Endothelial cell of umbilical vein (primary cell): ENCODE measurements at regions not wholly inside any gene's neighbourhood (a gene's known extent, or its start where the extent isn't known, plus 50 kb on each side); places are given as distances from the start of the nearest gene placed in this dataset.

Source experiments
- BruUV-seq: library from RNA; stranded (reverse); fragments of 400-500 nt; replicated peaks from 2 replicates; lab custom pipeline; 2021; lab: Mats Ljungman, UMichigan
- CTCF ChIA-PET: fragments of 300-600, 350-600 bp; sonication (Branson Sonifier 250); formaldehyde crosslinking; loops from one replicate; lab custom pipeline; 2021; ENCODE audit warnings: antibody characterized with exemption, inconsistent platforms; lab: Charles Lee
- POLR2A ChIA-PET: fragments of 300-600, 350-600 bp; sonication (Branson Sonifier 250); formaldehyde crosslinking; loops from one replicate; lab custom pipeline; 2021; ENCODE audit warnings: antibody characterized with exemption, inconsistent platforms; lab: Charles Lee
- DNase-seq: peaks from one replicate; pipeline ENCODE4 v3.0.0-alpha.2; 2011; ENCODE audit warnings: low read depth, low spot score
- FAIRE-seq: peaks from 2 replicates; lab custom pipeline; 2011; peaks lifted over from hg19 to GRCh38; lab: Jason Lieb, UNC
- H2AFZ ChIP-seq: 2 replicates; pipeline ENCODE4 v1.6.0; 2012; ENCODE audit warnings: low read depth, low read length, control low read depth, inconsistent platforms
- H3K27ac ChIP-seq: 2 replicates; pipeline ENCODE4 v1.5.1; 2011; ENCODE audit warnings: low read depth, mild to moderate bottlenecking, control low read depth, low read length, moderate library complexity; ENCODE audit not compliant: insufficient read depth
- H3K27me3 ChIP-seq, 2 experiments: 2 replicates each; pipeline versions ENCODE4 v1.6.0 to v1.6.1; 2011; ENCODE audit warnings: low read length in 2 of 2, mixed read lengths in 1 of 2; ENCODE audit not compliant: control insufficient read depth in 2 of 2, insufficient read depth in 2 of 2
- H3K36me3 ChIP-seq, 2 experiments: 2 replicates in 1 of 2; 3 replicates in 1 of 2; pipeline ENCODE4 v1.5.1; 2011; ENCODE audit warnings: low read length in 2 of 2, mild to moderate bottlenecking in 1 of 2, moderate library complexity in 1 of 2; ENCODE audit not compliant: control insufficient read depth in 2 of 2, insufficient read depth in 2 of 2; ENCODE audit errors: extremely low read depth in 1 of 2
- H3K4me1 ChIP-seq: 3 replicates; pipeline ENCODE4 v1.5.1; 2011; ENCODE audit warnings: mild to moderate bottlenecking, low read length; ENCODE audit not compliant: control insufficient read depth, insufficient read depth; ENCODE audit errors: extremely low read depth
- H3K4me2 ChIP-seq: 2 replicates; pipeline ENCODE4 v1.6.1; 2011; ENCODE audit warnings: low read length, control low read depth, mixed read lengths; ENCODE audit not compliant: insufficient read depth
- H3K4me3 ChIP-seq, 3 experiments: fragments of 200-600 bp in 1 of 3; sonication (generic), shearing (Covaris generic) in 1 of 3; replicated peaks in 1 of 3; 2 replicates each; pipeline ENCODE4 v1.5.1; 2011 to 2016; ENCODE audit warnings: control low read depth in 3 of 3, low read length in 3 of 3, mild to moderate bottlenecking in 2 of 3, inconsistent platforms in 1 of 3, low read depth in 1 of 3, moderate library complexity in 1 of 3; ENCODE audit not compliant: insufficient read depth in 1 of 3
- H3K79me2 ChIP-seq: 2 replicates; pipeline ENCODE4 v1.6.0; 2012; ENCODE audit warnings: low read length, inconsistent platforms; ENCODE audit not compliant: control insufficient read depth, insufficient read depth
- H3K9ac ChIP-seq: replicated peaks from 2 replicates; pipeline ENCODE3; 2011; ENCODE audit warnings: low read length, control low read depth; ENCODE audit not compliant: insufficient read depth; ENCODE audit errors: extremely low read depth
- H3K9me1 ChIP-seq: replicated peaks from 3 replicates; pipeline ENCODE4 v1.6.0; 2011; ENCODE audit warnings: mild to moderate bottlenecking, low read length; ENCODE audit not compliant: control insufficient read depth, insufficient read depth; ENCODE audit errors: extremely low read depth
- H3K9me3 ChIP-seq: replicated peaks from 2 replicates; pipeline ENCODE4 v1.5.1; 2012; ENCODE audit warnings: low read length, inconsistent platforms; ENCODE audit not compliant: control insufficient read depth, insufficient read depth
- H4K20me1 ChIP-seq: replicated peaks from 2 replicates; pipeline ENCODE3; 2011; ENCODE audit warnings: mild to moderate bottlenecking, low read length; ENCODE audit not compliant: control insufficient read depth, insufficient read depth; ENCODE audit errors: extremely low read depth
- EZH2 ChIP-seq: IDR thresholded peaks from 2 replicates; pipeline ENCODE4 v1.6.1; 2012; ENCODE audit warnings: borderline replicate concordance, low read depth, mild to moderate bottlenecking, moderate library complexity, low read length, inconsistent platforms; ENCODE audit not compliant: severe bottlenecking
- FOS ChIP-seq: IDR thresholded peaks from 2 replicates; pipeline ENCODE4 v1.6.1; 2011; ENCODE audit warnings: mild to moderate bottlenecking, low read length, moderate library complexity, borderline replicate concordance; ENCODE audit not compliant: insufficient read depth
- GATA2 ChIP-seq: IDR thresholded peaks from 2 replicates; pipeline ENCODE4 v1.7.0; 2011; ENCODE audit warnings: low read depth, mild to moderate bottlenecking, moderate library complexity, mixed read lengths, low read length; ENCODE audit not compliant: insufficient read length, insufficient read depth
- JUN ChIP-seq: IDR thresholded peaks from 2 replicates; pipeline ENCODE4 v1.6.1; 2011; ENCODE audit warnings: borderline replicate concordance, low read depth; ENCODE audit not compliant: insufficient read length, insufficient read depth
- MYC ChIP-seq: IDR thresholded peaks from one replicate; pipeline ENCODE4 v1.6.1; 2011; ENCODE audit warnings: mild to moderate bottlenecking, low read depth, low read length
- POLR2A ChIP-seq: IDR thresholded peaks from 2 replicates; pipeline ENCODE4 v1.6.1; 2012; ENCODE audit warnings: low read depth, mild to moderate bottlenecking, control low read depth, low read length
- POLR2AphosphoS5 ChIP-seq: IDR thresholded peaks from 2 replicates; pipeline ENCODE4 v1.6.1; 2012; ENCODE audit warnings: low read depth, mild to moderate bottlenecking, control low read depth, low read length, moderate library complexity; ENCODE audit not compliant: insufficient read depth
- dilution Hi-C: fragments of 300-500 bp; cut with MboI; formaldehyde crosslinking; loops from one replicate; pipeline ENCODE4 v1.15.0; 2019; ENCODE audit warnings: low sequenced_read_pairs; ENCODE audit not compliant: extremely low pct_ligation_motif_present
- intact Hi-C: fragments of 100-400 bp; cut with micrococcal nuclease; formaldehyde crosslinking; loops from one replicate; pipeline ENCODE4 v1.10.0; 2022
- TF ChIP-seq, protein P1 (sequence below), 2 donors: IDR thresholded peaks; 1 replicate in 1 of 2; 2 replicates in 1 of 2; pipeline ENCODE4 v1.5.1; 2011; ENCODE audit warnings: low read length in 2 of 2, mild to moderate bottlenecking in 2 of 2, moderate library complexity in 2 of 2, control low read depth in 1 of 2, inconsistent platforms in 1 of 2, low read depth in 1 of 2; ENCODE audit not compliant: insufficient read depth in 1 of 2; ENCODE audit errors: extremely low read depth in 1 of 2
- TF ChIP-seq, protein P2 (sequence below): IDR thresholded peaks from 2 replicates; pipeline ENCODE4 v1.6.1; 2011; ENCODE audit not compliant: insufficient read depth, insufficient read length

DNA sequence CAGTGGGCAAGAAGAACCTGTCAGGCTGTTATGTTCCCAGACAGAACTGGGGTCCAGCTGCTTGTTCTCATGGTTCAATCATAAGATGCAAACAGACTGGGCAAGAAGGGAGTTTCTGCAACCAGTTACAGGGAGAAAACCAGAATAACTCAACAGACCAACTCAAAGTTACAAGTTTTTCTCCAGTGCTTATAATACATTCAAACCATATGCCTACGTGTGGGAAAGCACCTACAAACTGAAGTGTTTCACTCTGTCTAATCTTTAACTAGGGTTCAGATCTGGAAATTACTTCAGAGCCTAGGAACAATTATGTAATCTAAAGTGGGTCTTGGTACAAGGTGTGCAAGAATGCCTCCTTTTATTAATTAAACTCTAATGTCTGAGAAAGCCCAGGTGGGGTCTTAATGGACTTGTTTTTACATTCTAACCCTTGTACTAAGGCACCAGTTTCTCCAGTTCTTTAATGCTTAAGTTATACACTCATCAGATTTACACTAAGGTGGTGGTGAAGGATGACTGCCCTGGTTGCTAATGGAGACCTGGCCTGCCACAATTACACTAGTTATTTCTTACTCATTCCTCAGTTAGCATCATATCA, 951.9 kb downstream of the TSN start:
- no TSS peak for BruUV-seq
- no peaks in the 10 kb centered on the region for H3K9me1 ChIP-seq
- DNase-seq (no peak), FAIRE-seq (no peak)
- no peak overlapping the region for H3K4me3 ChIP-seq
- no peak overlapping the region for H3K9ac ChIP-seq
- H2AFZ ChIP-seq, result no peak overlapping the region
- POLR2A ChIA-PET, result no interaction called here
- CTCF ChIA-PET, result no interaction called here
- H3K27ac ChIP-seq, result no peak overlapping the region
- no peaks in the 10 kb centered on the region for H4K20me1 ChIP-seq
- no peak for TF ChIP-seq FOS
- no peak for TF ChIP-seq POLR2AphosphoS5
- TF ChIP-seq GATA2, result no peak
- TF ChIP-seq EZH2, result no peak
- TF ChIP-seq, protein P1, sequence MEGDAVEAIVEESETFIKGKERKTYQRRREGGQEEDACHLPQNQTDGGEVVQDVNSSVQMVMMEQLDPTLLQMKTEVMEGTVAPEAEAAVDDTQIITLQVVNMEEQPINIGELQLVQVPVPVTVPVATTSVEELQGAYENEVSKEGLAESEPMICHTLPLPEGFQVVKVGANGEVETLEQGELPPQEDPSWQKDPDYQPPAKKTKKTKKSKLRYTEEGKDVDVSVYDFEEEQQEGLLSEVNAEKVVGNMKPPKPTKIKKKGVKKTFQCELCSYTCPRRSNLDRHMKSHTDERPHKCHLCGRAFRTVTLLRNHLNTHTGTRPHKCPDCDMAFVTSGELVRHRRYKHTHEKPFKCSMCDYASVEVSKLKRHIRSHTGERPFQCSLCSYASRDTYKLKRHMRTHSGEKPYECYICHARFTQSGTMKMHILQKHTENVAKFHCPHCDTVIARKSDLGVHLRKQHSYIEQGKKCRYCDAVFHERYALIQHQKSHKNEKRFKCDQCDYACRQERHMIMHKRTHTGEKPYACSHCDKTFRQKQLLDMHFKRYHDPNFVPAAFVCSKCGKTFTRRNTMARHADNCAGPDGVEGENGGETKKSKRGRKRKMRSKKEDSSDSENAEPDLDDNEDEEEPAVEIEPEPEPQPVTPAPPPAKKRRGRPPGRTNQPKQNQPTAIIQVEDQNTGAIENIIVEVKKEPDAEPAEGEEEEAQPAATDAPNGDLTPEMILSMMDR (IDR thresholded peaks at IDR 0.05; ENCODE audit: extremely low read depth in 1 of 2, insufficient read depth in 1 of 2, low read depth in 1 of 2, low read length in 2 of 2), result no peak
- TF ChIP-seq JUN, result no peak
- TF ChIP-seq POLR2A, result no peak
- TF ChIP-seq, protein P2, sequence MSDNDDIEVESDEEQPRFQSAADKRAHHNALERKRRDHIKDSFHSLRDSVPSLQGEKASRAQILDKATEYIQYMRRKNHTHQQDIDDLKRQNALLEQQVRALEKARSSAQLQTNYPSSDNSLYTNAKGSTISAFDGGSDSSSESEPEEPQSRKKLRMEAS, result no peak
- no peak for TF ChIP-seq MYC
- no peak overlapping the region for H3K4me2 ChIP-seq
- H3K9me3 ChIP-seq, result peaks cover 4% of the 10 kb centered on the region
- H3K79me2 ChIP-seq, result no peaks in the 10 kb centered on the region
- H3K4me1 ChIP-seq, result no peaks in the 10 kb centered on the region
- no peaks in the 10 kb centered on the region for H3K36me3 ChIP-seq
- no peaks in the 10 kb centered on the region for H3K27me3 ChIP-seq
- intact Hi-C loops (no loop called here), dilution Hi-C loops (no loop called here)
